Urothelium cell line (cell line): ENCODE measurements at regions not wholly inside any gene's neighbourhood (a gene's known extent, or its start where the extent isn't known, plus 50 kb on each side); places are given as distances from the start of the nearest gene placed in this dataset.
"Not testable (repeated sequence)": the region's sequence is repeated elsewhere in the genome, so short reads cannot be mapped to it uniquely, and the experiment has no call there.

Source experiments
- DNase-seq: peaks from one replicate; pipeline ENCODE4 v3.0.0; 2011; ENCODE audit warnings: low spot score, mixed read lengths
- FAIRE-seq: peaks from 2 replicates; lab custom pipeline; 2011; peaks lifted over from hg19 to GRCh38; lab: Jason Lieb, UNC

- FAIRE-seq (no peak), DNase-seq (no peak)
Observed at GRCh38 chr2:144989579-144990270, 469.8 kb upstream of the ZEB2 start.

GRCh38 chr2:144988591-144988990, 468.7 kb upstream of the ZEB2 start:
- FAIRE-seq (no peak), DNase-seq (no peak)

- FAIRE-seq (no peak), DNase-seq (no peak)
Observed at GRCh38 chr2:144986691-144987090, 466.8 kb upstream of the ZEB2 start.

GRCh38 chr2:144984038-144984437, 464.1 kb upstream of the ZEB2 start:
- FAIRE-seq (no peak), DNase-seq (no peak)

DNA sequence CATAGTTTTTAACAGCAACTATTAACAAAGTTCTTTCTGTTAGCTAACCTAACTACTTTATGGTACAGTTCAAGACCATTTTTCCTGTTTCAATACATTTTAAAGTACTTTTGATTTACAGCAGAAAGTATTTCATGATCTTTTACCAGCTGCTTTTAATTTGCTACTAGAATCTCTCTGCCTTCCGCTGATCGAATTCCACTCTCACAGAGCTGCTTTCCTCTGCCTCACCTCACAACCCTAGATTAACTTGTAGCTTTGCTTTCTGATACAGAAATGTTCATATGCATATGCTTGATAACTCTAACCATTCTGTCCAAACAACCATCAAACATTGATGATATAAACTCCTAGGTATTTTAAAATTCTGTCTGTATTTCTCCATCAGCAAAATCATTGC, 463.2 kb upstream of the ZEB2 start:
- DNase-seq (no peak), FAIRE-seq (no peak)

DNA sequence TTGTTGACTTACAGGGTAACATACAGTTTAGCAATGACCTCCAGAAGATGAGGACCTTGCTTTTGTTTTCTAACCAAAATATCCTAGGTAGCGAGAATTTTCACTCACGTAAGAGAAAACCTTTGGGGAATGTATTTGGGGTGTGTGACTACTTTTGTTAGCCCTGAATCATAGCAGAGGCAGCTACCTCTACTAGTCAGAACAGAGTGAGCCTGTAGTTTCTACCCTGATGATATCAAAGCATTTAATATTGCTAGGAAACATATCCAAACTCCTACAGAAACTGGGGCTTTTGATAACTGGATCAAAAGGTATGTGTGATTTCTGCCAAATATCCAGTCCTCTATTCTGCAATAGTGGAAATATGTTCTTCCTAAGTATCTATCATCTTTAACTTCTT, 462.6 kb upstream of the ZEB2 start:
- no peak for FAIRE-seq

DNA sequence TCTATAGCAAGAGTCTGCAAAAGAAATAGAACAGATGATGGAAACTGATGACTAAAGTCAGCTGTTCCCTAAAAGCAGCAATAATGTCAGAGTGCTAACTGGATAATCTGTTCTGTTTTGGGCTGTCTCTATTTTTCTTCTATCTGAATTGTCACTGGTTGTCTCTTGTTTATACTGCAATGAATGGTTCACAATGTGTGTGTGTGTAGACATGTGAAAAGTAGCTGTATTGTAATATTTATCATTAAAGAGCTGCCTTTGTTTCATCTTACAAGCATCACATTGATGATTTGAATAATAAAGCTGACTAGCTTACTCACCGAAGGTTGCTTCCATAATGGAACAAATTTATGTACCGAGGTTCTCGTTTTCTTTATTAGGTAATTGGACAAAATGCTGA, 456.0 kb upstream of the ZEB2 start:
- DNase-seq (no peak), FAIRE-seq (no peak)

More for the DNA sequence above, 462.6 kb upstream of the ZEB2 start:
- no peak for DNase-seq

DNA sequence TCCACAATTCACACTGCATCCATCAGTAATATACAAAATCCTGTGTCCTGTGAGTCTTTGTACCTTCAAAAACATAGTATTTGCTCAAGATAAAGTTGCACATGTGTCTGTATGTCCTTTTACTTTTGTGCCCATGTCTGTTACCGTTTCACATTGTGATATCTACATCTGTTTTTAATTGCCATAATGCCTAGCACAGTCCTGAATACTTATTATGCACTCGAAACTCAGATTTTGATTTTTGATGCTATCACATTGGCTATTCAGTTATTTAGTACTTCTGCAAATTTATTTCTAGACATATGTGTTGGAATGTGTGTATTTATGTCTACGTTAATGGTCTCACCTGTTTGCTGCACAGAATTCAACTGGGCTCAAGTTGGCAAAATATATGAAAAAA, 452.8 kb upstream of the ZEB2 start:
- no peak for FAIRE-seq
- no peak for DNase-seq

DNA sequence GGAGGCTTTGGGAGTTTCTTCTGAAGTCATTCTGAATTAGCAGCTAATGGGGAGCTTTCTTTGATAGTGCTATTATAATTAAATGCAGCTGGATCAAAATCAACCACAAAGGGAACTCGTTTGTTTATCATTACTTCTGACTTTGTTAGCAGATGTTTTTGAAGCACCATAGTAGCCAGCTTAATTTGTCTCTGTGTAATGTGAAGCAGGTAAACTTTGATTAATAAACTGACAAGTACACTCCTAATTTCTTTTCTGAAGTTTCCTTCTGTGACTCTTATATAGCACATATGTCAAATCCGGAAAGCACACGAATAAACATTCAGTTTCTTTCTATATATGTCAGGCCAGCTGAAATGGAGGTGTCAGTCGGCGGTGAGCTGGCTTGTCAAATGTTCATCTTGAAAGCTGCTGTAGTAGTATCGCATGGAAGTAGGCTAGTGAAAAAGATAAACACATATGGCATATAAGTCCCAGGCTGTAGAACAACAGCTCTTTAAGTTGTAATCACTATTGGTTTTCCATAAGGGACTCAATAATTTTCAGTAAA, 451.9 kb upstream of the ZEB2 start:
- FAIRE-seq (no peak), DNase-seq (no peak)

DNA sequence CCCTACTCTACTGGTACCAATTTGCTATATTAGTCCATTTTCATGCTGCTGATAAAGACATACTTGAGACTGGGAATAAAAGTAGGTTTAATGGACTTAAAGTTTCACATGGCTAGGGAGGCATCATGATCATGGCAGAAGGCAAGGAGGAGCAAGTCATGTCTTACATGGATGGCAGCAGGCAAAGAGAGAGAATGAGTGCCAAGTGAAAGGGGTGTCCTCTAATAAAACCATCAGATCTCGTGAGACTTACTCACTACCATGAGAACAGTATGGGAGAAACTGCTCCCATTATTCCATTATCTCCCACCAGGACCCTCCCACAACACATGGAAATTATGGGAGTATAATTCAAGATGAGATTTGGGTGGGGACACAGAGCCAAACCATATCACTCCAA, 450.5 kb upstream of the ZEB2 start:
- DNase-seq, FAIRE-seq: not testable (repeated sequence)

- FAIRE-seq, DNase-seq: not testable (repeated sequence)
Observed at GRCh38 chr2:144969564-144969963, 449.6 kb upstream of the ZEB2 start.

DNA sequence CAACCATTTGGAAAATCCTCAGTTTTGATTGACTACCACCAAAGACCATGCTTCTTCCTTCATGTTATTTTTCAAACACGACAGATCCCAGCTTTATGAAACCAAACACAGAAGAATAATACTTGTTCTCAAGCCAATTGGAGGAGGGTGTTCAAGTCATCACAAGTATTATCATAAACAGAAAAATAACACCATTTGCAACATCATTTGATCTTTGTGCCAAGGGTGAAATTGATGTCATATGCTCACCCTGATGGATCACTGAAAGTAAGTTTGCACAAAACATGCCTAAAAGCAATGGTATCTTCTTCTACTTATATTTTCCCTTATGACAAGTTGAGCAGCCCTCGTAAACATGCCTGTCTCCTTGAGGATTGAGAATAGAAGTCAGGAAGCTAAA, 448.0 kb upstream of the ZEB2 start:
- DNase-seq = no peak
- FAIRE-seq = no peak

DNA sequence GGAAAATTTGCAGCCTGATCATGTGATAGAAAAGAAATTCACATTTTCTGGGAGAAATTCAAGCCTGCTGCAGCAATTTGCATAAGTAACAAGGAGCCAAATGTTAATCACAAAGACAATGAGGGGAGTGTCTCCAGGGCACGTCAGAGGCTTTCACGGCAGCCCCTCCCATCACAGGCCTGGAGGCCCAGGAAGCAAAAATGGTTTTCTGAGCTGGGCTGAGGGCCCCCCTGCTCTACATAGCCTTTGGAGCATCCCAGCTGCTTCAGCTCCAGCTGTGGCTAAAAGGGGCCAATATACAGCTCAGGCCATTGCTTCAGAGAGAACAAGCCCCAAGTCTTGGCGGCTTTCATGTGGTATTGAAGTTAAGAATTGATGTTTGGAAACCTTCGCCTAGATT, 445.3 kb upstream of the ZEB2 start:
- no peak for FAIRE-seq
- no peak for DNase-seq

DNA sequence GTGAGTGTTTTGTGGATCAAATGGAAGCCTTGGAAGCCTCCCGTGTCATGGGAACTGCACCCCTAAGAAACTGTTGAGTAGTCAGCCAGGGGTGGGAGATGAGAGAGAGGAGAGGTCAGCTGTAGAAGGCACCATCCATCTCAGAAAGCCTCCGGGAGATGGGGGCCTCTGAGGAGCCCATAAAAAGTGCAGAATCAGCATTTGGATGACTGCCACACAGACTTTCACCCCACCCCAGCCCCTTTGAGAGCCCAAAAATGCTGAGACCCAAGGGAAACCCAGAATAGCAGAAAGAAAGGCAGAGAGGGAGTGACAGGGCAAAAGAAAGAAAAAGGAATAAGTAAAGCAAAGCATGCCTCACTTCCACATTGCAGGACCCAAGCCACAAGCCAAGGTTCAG, 443.1 kb upstream of the ZEB2 start:
- no peak for FAIRE-seq
- DNase-seq = no peak

GRCh38 chr2:144959416-144959815, 439.5 kb upstream of the ZEB2 start:
- FAIRE-seq = no peak

DNA sequence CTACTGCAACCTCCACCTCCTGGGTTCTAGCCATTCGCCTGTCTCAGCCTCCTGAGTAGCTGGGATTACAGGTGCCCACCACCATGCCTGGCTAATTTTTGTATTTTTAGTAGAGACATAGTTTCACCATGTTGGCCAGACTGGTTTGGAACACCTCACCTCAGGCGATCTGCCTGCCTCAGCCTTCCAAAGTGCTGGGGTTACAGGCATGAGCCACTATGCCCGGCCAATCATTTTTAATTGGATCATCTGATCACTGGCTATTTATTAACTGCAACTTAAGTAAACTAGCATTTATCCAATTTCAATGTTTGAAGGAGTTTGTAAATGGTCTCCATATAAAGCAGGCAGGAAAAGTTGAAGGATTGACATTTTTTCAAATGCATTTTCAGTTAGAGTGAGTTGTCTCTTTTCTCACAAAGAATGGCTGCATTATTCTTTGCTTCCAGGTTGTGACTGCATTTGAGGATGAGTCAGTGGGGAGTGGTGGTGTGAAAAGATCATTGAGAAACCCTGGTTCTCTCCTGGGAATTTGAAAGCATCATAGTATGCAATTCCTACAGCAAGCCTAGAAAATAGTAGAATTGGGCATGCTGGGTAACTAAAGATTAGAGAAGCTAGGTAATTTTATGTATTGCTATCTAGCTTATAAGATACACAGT, 431.1 kb upstream of the ZEB2 start:
- peak; percentile 72 for DNase-seq
- FAIRE-seq = no peak

More at GRCh38 chr2:144959416-144959815, 439.5 kb upstream of the ZEB2 start:
- no peak for DNase-seq

DNA sequence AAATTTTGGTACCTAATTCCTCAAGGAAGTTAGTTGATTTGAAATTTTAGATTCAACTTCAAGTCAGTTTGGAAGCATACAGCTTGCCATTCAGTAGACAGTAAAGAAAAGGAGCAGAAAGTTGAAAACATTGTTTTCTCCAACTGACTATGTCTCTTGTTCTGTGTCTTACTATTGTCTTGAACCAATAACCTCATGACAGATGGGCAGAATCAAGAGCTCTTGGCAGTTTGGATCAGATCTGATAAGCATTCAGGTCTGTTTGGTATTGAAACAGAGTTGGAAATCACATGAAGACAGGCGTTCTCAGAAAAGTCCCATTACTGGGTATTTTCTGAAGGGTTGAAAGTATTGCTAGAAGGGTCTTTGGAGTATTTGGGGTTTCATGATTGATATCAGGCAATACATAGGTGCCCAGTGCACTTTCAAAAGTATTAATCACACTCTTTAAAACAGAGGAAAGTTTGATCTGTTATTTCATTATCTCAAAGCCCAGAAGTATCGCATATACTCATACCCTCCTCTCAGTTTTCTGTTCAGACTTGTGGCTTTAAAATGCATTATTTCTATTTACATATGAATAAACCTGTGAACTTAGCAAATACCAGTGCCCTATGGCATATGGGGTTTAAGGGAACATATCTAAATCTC, 428.4 kb upstream of the ZEB2 start:
- FAIRE-seq = no peak
- no peak for DNase-seq

DNA sequence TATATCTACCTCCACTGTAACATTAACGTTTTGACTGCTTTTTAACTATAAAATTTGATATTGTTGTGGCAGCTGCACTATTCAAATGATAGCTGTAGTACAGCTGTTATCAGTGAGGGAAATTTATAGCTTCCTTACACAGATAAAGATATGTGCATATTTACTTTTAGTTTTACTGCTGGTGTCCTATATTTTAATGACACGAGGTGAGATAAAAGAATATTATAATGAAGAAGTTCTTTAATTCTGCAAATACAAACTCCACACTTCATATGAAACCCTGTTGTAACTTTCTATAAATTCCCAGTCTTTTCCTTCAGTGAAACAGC, 427.8 kb upstream of the ZEB2 start:
- DNase-seq (no peak), FAIRE-seq (no peak)

DNA sequence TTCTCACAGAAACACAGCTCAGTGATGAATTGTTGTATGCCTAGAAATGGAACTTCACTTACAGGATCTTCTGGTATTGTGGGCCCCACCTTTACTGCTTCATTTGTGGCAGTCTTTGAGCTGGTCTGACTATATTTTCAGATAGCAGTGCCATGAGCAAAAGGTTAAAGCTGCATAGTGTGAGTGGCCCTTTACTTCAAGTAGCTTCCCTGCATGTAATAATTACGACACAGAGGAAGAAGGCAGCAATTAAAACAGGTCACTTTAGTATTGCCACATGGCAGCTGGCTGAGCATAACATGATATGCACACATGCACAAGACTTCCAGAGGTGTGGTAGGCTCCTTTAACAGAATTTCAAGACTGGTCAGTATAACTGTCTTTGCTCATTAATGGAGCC, 426.3 kb upstream of the ZEB2 start:
- no peak for FAIRE-seq
- DNase-seq = no peak

- DNase-seq (no peak), FAIRE-seq (no peak)
Observed at GRCh38 chr2:144944546-144945220, 424.8 kb upstream of the ZEB2 start.

GRCh38 chr2:144943986-144944385, 424.1 kb upstream of the ZEB2 start:
- DNase-seq = no peak
- FAIRE-seq = no peak
